Islet of Langerhans (tissue), 1 donor: ENCODE measurements at regions not wholly inside any gene's neighbourhood (a gene's known extent, or its start where the extent isn't known, plus 50 kb on each side); places are given as distances from the start of the nearest gene placed in this dataset.
"Not testable (repeated sequence)": the region's sequence is repeated elsewhere in the genome, so short reads cannot be mapped to it uniquely, and the experiment has no call there.

ENCODE experiments used
- FAIRE-seq: peaks from one replicate; lab custom pipeline; 2011; peaks lifted over from hg19 to GRCh38; lab: Jason Lieb, UNC

DNA sequence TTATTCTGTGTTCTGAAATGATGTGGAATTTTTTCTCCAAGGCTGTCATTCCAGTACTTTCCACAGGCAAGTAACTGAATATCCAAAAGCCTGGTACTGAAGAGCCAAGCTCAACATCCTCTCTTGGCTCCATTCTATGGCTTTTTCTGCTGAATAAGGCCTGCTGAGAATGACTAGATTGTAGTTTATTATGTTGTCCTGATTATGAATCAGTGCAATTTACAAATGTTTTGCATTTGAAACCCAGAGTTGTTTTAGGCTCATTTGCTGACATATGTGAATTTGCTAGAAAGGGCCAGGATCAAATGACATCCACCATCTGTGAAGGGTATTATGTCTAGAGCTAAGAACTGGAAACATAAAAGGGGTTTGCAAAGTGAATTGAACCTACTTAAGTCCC is 596.6 kb downstream of the KCTD12 start:
- FAIRE-seq: peak; percentile 27

GRCh38 chr13:76286178-76286577 is 600.0 kb downstream of the KCTD12 start:
- peak; percentile 83 for FAIRE-seq

DNA sequence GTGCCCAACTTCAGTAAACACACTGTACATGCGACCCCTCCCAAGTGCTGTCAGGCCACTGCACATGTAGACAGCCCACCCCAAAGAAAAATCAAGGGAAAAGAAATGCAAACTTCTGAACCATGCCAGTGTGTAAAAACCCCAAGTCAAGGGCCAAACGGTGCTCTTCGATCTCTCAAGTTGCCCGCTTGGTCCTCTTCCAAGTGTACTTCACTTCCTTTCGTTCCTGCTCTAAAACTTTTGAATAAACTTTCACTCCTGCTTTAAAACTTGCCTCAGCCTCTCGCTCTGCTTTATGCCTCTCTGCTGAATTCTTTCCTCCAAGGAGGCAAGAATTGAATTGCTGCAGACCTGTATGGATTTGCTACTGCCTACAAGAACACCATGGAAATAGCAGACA is 600.7 kb downstream of the KCTD12 start:
- no peak for FAIRE-seq

DNA sequence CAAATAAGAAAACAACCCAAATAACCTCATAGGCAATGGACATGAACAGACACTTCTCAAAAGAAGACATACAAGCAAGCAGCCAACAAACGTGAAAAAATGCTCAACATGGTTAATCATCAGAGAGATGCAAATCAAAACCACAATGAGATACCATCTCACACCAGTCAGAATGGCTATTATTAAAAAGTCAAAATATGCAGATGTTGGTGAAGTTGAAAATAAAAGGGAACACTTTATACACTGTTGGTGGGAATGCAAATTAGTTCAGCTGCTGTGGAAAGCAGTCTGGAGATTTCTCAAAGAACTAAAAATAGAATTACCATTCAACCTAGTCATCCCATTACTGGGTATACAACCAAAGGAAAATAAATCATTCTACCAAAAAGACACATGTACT is 606.4 kb downstream of the KCTD12 start:
- FAIRE-seq: not testable (repeated sequence)

GRCh38 chr13:76271728-76272232 is 614.4 kb downstream of the KCTD12 start:
- FAIRE-seq: no peak

DNA sequence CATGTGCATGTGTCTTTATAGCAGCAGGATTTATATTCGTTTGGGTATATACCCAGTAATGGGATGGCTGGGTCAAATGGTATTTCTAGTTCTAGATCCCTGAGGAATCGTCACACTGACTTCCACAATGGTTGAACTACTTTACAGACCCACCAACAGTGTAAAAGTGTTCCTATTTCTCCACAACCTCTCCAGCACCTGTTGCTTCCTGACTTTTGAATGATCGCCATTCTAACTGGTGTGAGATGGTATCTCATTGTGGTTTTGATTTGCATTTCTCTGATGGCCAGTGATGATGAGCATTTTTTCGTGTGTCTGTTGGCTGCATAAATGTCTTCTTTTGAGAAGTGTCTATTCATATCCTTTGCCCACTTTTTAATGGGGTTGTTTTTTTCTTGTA is 617.9 kb downstream of the KCTD12 start:
- not testable (repeated sequence) for FAIRE-seq

- FAIRE-seq: no peak
Observed at GRCh38 chr13:76267216-76267615, 619.0 kb downstream of the KCTD12 start.

GRCh38 chr13:76266561-76266960 is 619.6 kb downstream of the KCTD12 start:
- FAIRE-seq: no peak

DNA sequence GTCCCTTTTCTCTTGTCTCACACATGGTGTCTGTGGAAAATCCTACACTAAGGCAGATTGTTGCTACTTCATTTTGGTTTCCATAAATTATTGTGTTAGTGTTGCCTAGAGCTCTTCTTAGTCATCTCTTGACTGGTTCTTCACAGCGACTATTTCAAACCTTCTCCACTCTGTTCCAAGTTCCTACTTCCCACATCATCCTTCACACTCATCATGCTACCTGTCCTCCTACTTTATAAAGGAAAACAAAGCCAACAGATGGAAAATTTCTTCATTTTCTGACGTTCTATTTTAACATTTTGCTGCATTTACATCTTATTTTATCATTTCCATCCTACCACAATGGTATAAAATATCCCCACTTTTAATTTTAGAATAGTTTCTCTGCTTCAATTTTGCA is 614.1 kb downstream of the LMO7 start:
- no peak for FAIRE-seq

- no peak for FAIRE-seq
Observed at GRCh38 chr13:76245920-76246319, 609.8 kb downstream of the LMO7 start.

- no peak for FAIRE-seq
Observed at GRCh38 chr13:76245211-76245610, 609.1 kb downstream of the LMO7 start.

DNA sequence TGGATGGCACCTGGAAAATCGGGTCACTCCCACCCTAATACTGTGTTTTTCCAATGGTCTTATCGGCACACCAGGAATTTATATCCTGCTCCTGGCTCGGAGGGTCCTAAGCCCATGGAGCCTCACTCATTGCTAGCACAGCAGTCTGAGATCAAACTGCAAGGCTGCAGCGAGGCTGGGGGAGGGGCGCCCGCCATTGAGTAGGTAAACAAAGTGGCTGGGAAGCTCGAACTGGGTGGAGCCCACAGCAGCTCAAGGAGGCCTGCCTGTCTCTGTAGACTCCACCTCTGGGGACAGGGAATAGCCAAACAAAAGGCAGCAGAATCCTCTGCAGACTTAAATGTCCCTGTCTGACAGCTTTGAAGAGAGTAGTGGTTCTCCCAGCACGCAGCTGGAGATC is 607.0 kb downstream of the LMO7 start:
- FAIRE-seq: not testable (repeated sequence)

GRCh38 chr13:76239031-76239680 is 603.0 kb downstream of the LMO7 start:
- no peak for FAIRE-seq

DNA sequence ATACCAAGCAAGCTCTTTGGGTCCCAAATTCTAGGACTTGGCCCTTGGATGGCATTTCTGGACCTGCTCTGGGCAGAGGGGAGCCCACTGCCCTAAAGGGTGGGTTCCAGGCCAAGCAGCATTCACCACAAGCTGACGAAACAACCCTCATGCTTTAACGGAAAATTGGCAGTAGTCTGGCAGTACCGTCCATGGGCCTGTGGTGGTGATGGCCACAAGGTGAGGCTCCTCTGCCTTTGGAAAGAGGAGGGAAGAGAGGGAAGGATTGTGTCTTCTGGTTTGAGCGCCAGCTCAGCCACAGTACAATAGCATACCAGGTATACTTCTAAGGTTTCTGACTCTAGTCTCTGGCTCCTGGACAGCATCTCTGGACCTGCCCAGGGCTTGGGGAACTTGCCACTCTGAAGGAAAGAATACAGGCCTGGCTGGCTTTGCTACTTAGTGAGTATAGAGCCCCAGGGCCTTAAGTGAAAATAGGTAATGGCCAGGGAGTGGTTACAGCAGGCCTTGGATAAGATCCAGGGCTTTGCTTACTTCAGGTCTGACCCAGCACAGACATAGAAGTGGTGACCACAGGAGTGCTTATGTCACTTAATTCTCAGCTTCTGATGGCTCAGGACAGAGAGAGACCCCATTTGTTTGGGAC is 595.5 kb downstream of the LMO7 start:
- no peak for FAIRE-seq

DNA sequence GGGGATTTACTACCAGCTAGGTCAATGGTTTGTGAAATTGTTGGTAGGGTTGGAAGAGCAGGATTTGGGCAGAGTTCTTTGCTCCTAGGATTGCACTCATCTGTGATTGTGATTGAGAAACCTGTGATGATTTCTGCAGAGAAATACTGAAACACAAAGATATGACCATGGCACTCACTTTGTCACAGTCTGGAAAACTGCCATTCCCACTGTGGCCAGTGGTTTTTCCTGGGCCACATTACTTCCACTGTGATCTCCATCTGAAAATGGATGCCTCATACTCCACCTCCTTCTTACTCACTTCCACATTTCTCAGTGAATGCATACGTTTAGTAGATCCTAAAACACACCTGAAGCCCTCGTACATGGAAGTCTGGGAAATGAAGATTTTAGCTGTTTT is 593.2 kb downstream of the LMO7 start:
- no peak for FAIRE-seq

DNA sequence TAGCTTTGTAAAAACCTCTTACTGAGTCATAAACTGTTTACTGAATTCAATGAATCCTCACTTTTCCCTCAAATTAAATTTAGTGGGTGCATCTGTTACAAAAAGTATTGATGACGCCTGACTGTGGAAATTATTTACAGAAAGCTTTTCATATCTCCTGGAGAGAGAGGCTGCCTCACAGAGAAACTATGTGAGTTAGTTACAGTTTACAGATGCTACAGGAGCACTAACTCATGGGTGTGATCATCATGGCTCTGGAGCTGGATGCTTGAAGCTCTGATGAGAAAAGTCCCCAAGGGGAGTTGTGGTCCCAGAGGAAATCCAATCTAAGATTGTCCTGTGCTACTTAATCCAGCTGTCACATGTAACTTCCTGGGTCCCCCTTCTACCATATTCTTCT is 590.8 kb downstream of the LMO7 start:
- FAIRE-seq: no peak

- no peak for FAIRE-seq
Observed at GRCh38 chr13:76225815-76226489, 589.8 kb downstream of the LMO7 start.

- FAIRE-seq: no peak
Observed at GRCh38 chr13:76223999-76224398, 587.9 kb downstream of the LMO7 start.

DNA sequence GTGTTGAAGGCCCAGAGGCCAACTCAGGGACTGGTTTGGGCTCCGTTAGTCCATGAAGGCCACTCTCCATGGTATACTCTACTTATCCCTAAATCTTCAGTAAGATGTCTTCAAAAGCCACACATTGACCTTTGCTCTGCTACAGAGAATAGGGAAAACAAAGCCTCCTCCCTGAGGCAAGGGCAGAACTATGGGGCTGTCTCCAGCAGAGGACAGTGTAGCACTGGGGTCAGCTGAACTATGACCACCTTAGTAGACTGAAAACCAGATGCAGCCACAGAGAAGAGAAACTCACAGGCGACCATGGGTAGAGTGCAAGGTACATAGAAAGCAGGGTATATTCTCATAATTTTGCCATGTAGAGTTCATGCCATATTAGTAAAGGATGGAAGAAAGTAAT is 587.4 kb downstream of the LMO7 start:
- FAIRE-seq: no peak

DNA sequence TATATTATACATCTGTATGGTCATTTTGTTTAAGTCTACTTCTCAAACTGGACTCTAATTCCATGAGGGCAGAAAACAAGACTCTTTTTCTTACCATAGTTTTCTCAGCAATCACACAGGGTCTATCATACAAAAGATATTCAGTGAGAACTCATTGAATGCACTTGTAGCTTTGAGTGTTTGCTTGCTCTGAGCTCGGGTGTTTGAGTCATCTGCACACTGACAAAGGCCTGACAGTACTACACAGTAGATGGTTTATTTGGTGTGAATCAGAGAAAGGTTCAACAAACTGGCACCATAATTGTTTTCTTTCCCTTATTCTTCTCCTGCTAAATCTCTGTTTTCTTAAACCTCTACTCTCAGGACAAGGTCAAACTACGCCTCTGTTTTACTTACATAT is 586.4 kb downstream of the LMO7 start:
- FAIRE-seq: no peak

- no peak for FAIRE-seq
Observed at GRCh38 chr13:76216729-76217128, 580.6 kb downstream of the LMO7 start.

DNA sequence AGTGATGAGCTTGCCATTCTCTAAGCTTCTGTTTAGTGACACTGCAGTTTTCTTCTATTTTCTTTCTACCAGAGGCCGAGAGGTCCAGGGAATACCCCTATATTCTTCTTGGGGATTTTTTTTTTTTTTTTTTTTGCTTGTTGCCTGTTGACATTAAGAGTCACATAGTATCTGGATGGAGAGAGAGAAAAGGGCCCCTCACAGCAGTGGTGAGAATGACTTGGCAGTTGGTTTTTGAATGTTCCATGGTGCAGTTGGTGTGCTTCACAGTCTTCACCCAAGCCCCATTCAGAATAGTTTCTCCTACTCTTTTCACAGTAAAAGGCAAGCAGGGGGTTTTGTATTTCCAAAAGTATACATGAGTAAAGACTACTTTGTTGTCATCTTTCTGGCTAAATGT is 577.9 kb downstream of the LMO7 start:
- no peak for FAIRE-seq

DNA sequence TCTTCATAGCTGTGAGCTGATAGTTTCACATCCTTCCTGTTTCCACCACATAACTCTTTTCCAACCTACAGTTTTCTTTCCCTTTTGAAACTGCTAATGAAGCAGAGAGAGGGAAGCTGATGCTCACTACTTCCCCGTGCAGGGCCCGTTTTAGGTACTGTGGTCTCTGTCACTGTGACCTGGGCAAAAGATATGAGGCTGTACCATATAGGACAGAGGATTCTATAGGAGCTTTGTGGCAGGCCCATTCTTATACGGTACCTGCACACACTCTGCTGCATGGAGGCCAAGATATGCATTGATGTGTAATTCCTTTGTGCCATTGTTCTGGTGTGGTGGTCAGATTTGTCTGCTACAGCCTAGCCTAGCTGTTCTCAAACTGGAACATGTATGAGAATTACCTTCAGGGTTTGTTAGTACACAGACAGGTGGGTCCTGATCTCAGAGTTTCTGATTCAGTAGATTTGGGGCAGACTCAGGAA is 577.3 kb downstream of the LMO7 start:
- FAIRE-seq: no peak
